Cerebellar nuclear complex (tissue), 1 donor: ENCODE measurements at regions not wholly inside any gene's neighbourhood (a gene's known extent, or its start where the extent isn't known, plus 50 kb on each side); places are given as distances from the start of the nearest gene placed in this dataset.

ENCODE experiments used
- DNase-seq, 2 experiments: peaks; one replicate each; lab custom pipeline; 2025; lab: John Stamatoyannopoulos, UW

- DNase-seq, result no peak
Observed at GRCh38 chr14:65224799-65225198, 122.5 kb upstream of the MAX start.

DNA sequence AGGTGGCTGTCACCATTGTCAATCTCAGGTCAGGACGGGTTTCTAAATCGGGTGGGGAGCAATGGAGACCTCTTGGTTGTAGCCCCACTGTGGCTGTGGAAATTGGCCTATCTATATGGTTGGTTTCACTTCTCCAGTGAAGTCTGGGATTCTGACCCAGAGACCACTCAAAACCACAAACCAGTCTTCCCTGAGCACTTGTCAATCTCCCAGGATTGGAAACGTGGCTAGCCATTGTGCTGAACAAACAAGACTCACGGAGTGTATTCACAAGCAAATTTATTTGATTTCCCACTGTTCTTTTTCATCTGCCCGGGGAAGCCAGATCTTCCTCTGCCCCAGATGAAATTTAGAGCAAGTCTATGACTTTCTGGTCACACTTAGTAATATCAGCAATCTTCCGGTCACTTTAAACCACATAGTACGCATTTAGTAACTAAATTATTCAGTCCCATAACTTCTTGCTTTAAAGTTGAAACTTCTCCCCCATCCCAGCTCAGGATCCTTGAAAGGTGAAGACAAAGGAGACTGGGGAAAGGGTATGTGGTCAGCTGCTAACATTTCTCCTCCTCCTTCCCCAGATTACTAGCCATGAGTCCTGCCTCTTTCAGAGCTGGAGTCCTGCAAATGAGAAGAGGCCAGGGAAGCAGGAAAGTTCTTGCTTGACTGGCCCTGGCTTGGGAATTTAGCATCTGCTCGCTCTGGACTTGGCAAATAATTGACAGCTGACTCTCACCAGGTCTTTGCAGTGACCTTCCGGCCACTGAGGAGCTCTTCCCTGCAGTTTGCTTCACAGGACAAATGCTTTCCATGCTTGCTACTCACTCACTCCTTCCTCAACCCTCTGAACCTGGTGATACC lies 123.2 kb upstream of the MAX start:
- no peak for DNase-seq

- DNase-seq, result no peak
Observed at GRCh38 chr14:65226824-65227604, 124.7 kb upstream of the MAX start.

- DNase-seq, result no peak
Observed at GRCh38 chr14:65228436-65228835, 126.1 kb upstream of the MAX start.

GRCh38 chr14:65228956-65229747 lies 126.8 kb upstream of the MAX start:
- DNase-seq, result no peak

GRCh38 chr14:65229748-65230728 lies 127.7 kb upstream of the MAX start:
- DNase-seq, result no peak

DNA sequence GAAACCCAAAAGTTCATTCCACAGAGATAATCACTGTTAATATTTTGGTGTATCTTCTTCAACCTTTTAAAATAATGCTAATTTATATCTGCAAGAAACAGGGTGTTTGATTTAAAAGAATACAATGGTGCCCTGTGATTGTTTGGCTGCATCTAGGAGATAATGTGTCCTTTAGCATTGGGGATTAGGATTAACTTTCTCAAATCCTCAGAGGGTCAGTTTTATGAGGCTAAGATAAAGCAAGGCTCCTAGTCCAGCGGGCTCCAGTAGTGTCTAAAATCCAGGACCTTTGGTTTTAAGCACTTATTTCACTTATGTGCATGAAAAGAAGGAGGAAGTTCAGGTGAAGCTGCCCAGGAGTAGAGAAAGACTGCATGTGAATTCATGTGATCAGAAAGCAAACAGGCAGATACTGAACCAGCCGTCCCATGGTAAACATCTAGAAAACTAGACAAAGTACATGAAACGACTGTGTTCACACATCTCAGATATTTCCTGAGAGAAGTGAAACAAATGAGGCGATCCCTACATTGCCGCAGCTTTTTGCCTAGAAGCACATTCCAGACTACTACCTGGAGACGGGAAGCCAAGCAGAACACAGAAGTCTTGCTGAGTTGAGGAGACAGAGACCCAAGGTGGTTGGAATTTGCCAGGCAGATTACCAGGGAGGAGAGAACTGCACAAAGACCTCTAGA lies 129.1 kb upstream of the MAX start:
- DNase-seq, result no peak

DNA sequence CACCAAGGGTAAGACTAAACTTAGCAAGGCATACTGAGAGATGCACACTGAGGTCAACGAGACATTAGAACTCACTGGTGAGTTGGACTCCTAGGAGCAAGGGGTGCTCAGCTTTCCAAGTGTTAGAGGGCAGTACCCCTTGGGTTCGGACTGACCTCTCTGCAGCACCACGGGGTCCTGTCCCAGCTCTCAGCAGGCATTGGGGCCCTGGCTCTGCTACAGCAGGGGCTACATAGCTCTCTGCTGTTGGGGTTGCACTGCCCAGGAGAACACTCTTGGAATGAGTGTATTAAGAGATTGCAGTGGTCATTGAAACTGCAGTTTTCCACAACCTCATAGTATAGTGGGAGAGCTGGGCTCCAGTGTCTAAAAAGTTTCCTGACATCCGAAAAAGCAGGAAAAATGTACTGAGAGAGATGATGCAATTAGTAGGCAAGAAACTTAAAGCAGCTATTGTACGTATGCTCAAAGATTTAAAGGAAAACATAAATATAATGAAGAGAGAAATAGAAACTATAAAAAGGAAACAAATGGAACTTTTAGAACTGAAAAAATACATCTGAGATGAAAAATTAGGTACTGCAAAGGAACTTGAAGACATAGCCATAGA lies 132.5 kb upstream of the MAX start:
- no peak for DNase-seq

DNA sequence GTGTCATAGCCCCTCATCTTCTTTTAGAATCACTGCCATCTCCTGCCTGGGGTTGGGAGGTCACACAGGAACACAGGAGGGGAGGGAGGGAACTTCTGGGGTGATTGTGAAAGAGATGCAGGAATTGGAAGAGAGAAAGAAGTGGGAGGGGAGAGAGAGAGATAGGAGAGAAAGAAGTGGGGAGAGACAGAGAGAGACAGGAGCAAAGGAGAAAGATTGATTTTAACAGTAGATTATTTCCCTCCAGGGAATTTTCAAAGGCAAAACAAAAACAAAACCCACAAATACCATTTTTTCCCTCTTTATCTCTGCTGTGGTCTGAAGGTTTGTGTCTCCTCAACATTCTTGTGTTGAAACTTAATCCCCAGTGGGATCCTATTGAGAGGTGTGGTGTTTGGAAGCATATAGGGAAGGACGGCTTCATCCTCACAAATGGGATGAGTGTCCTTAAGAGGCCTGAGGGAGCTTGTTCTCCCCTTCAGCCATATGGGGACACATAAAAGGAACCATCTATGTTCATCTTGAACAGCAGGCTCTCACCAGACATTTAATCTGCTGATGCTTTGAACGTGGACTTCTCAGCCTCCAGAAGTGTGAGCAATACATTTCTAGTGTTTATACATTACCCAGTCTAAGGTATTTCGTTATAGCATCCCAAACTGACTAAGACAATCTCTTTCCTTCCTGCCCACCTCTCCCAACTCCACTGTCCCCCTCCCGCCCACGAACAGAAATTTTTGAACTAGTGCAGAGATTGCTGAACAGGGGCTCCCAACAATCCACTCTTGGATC lies 134.9 kb upstream of the MAX start:
- DNase-seq, result no peak

DNA sequence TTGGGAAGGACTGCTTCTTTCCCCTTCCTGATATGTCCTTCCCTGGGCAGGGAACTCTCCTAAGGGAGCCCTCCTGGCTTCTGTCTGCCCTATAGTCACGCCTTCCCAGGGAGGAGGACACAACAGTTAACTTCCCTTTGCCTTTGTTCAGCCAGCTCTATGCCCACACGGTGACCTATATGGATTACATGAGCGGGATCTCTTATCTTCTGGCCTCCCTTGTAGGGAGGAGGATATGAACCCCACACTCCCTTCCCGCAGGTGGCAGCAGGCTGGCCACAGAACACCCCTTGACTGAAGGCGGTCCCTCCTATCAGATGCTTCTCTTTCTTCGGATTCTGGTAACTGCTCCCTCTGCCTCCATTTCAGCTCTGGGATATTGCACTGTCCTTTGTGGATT lies 135.6 kb upstream of the MAX start:
- no peak for DNase-seq

- no peak for DNase-seq
Observed at GRCh38 chr14:65238456-65238855, 136.1 kb upstream of the MAX start.

- no peak for DNase-seq
Observed at GRCh38 chr14:65239143-65239937, 137.0 kb upstream of the MAX start.

GRCh38 chr14:65239938-65240296 lies 137.6 kb upstream of the MAX start:
- no peak for DNase-seq

GRCh38 chr14:65241125-65241752 lies 138.9 kb upstream of the MAX start:
- no peak for DNase-seq

- DNase-seq, result no peak
Observed at GRCh38 chr14:65242732-65243134, 140.4 kb upstream of the MAX start.

- no peak for DNase-seq
Observed at GRCh38 chr14:65243766-65244442, 141.6 kb upstream of the MAX start.

- DNase-seq, result no peak
Observed at GRCh38 chr14:65249471-65250161, 147.3 kb upstream of the MAX start.
